Body of pancreas (tissue), 4 donors: ENCODE measurements at regions not wholly inside any gene's neighbourhood (a gene's known extent, or its start where the extent isn't known, plus 50 kb on each side); places are given as distances from the start of the nearest gene placed in this dataset.

Experiments
- POLR2A ChIP-seq, 3 donors: fragments of 450-650 bp; IDR thresholded peaks; one replicate each; pipeline ENCODE4 v1.6.1; 2016; ENCODE audit warnings: antibody characterized with exemption in 3 of 3, mild to moderate bottlenecking in 2 of 3
- TF ChIP-seq, protein P1 (sequence below), 7 experiments: fragments of 450-650 bp in 4 of 7; fragments of 200-600 bp in 3 of 7; sonication (generic) in 3 of 7; IDR thresholded peaks; one replicate each; pipeline ENCODE4 v1.5.1; 2016 to 2019; ENCODE audit warnings: antibody characterized with exemption in 7 of 7

GRCh38 chr20:50302341-50303057 is 111.9 kb downstream of the CEBPB start:
- TF ChIP-seq, protein P1, sequence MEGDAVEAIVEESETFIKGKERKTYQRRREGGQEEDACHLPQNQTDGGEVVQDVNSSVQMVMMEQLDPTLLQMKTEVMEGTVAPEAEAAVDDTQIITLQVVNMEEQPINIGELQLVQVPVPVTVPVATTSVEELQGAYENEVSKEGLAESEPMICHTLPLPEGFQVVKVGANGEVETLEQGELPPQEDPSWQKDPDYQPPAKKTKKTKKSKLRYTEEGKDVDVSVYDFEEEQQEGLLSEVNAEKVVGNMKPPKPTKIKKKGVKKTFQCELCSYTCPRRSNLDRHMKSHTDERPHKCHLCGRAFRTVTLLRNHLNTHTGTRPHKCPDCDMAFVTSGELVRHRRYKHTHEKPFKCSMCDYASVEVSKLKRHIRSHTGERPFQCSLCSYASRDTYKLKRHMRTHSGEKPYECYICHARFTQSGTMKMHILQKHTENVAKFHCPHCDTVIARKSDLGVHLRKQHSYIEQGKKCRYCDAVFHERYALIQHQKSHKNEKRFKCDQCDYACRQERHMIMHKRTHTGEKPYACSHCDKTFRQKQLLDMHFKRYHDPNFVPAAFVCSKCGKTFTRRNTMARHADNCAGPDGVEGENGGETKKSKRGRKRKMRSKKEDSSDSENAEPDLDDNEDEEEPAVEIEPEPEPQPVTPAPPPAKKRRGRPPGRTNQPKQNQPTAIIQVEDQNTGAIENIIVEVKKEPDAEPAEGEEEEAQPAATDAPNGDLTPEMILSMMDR (IDR thresholded peaks at IDR 0.05): no peak
- no peak for TF ChIP-seq POLR2A (IDR thresholded peaks at IDR 0.05)
